BJ (cell line): ENCODE measurements at regions not wholly inside any gene's neighbourhood (a gene's known extent, or its start where the extent isn't known, plus 50 kb on each side); places are given as distances from the start of the nearest gene placed in this dataset.
"Not testable (repeated sequence)": the region's sequence is repeated elsewhere in the genome, so short reads cannot be mapped to it uniquely, and the experiment has no call there.

ENCODE experiments used
- CTCF ChIA-PET: fragments of 350-600 bp; formaldehyde crosslinking; extraction: SDS; loops from one replicate; lab custom pipeline; 2021; ENCODE audit warnings: antibody characterized with exemption, inconsistent platforms; lab: Yijun Ruan, JAX
- POLR2A ChIA-PET: fragments of 300-600 bp; sonication (Branson Sonifier 250); formaldehyde crosslinking; extraction: SDS; loops from one replicate; lab custom pipeline; 2021; ENCODE audit warnings: antibody characterized with exemption; lab: Charles Lee
- DNase-seq: peaks from one replicate; pipeline ENCODE4 v3.0.0-alpha.2; 2011; ENCODE audit warnings: low read depth
- H3K27me3 ChIP-seq: 2 replicates; pipeline ENCODE4 v1.6.0; 2011; ENCODE audit warnings: low read length; ENCODE audit not compliant: control insufficient read depth, insufficient read depth
- H3K36me3 ChIP-seq: 2 replicates; pipeline ENCODE4 v1.5.1; 2011; ENCODE audit warnings: low read length; ENCODE audit not compliant: control insufficient read depth, insufficient read depth
- H3K4me3 ChIP-seq: 2 replicates; pipeline ENCODE4 v1.5.1; 2011; ENCODE audit warnings: low read depth, mild to moderate bottlenecking, control low read depth, low read length
- CTCF ChIP-seq: IDR thresholded peaks from 2 replicates; pipeline ENCODE4 v1.5.1; 2011; ENCODE audit warnings: low read depth, mild to moderate bottlenecking, control low read depth, inconsistent platforms, low read length, moderate library complexity; ENCODE audit not compliant: insufficient read depth

GRCh38 chr11:96865020-96865419, 475.2 kb downstream of the JRKL start:
- CTCF ChIA-PET: no interaction called here
- no peak for TF ChIP-seq CTCF
- POLR2A ChIA-PET: no interaction called here
- no peaks in the 10 kb centered on the region for H3K36me3 ChIP-seq
- no peak overlapping the region for H3K4me3 ChIP-seq
- no peaks in the 10 kb centered on the region for H3K27me3 ChIP-seq
- no peak for DNase-seq

GRCh38 chr11:96869207-96869606, 479.4 kb downstream of the JRKL start:
- TF ChIP-seq CTCF: no peak
- Histone ChIP-seq H3K27me3 (no peaks in the 10 kb centered on the region), H3K4me3 (no peak overlapping the region), H3K36me3 (no peaks in the 10 kb centered on the region)
- CTCF ChIA-PET: interaction anchor here (1.0 kb wide), 1 partner anchor 16 kb away, joined by 3 read pairs; no protein-coding TSS in a partner anchor
- no peak for DNase-seq
- POLR2A ChIA-PET: no interaction called here

GRCh38 chr11:96875712-96876111, 485.9 kb downstream of the JRKL start:
- H3K27me3 ChIP-seq: no peaks in the 10 kb centered on the region
- ChIA-PET CTCF (no interaction called here), POLR2A (no interaction called here)
- no peaks in the 10 kb centered on the region for H3K36me3 ChIP-seq
- no peak for TF ChIP-seq CTCF
- DNase-seq: no peak
- no peak overlapping the region for H3K4me3 ChIP-seq

- POLR2A ChIA-PET: no interaction called here
- TF ChIP-seq CTCF: no peak
- CTCF ChIA-PET: interaction anchor here (1.1 kb wide), 1 partner anchor 16 kb away, joined by 3 read pairs; no protein-coding TSS in a partner anchor
- Histone ChIP-seq H3K27me3 (no peaks in the 10 kb centered on the region), H3K36me3 (no peaks in the 10 kb centered on the region), H3K4me3 (no peak overlapping the region)
- DNase-seq: no peak
These were observed 488.7 kb downstream of the JRKL start for GRCh38 chr11:96878299-96879051.

- H3K27me3 ChIP-seq: not testable (repeated sequence)
These were observed 492.8 kb downstream of the JRKL start for GRCh38 chr11:96882622-96883021.

More at GRCh38 chr11:96882622-96883021, 492.8 kb downstream of the JRKL start:
- DNase-seq, H3K36me3 ChIP-seq, POLR2A ChIA-PET, H3K4me3 ChIP-seq, CTCF ChIA-PET: not testable (repeated sequence)
